ENCODE measurements at regions not wholly inside any gene's neighbourhood (a gene's known extent, or its start where the extent isn't known, plus 50 kb on each side); places are given as distances from the start of the nearest gene placed in this dataset.

DNA sequence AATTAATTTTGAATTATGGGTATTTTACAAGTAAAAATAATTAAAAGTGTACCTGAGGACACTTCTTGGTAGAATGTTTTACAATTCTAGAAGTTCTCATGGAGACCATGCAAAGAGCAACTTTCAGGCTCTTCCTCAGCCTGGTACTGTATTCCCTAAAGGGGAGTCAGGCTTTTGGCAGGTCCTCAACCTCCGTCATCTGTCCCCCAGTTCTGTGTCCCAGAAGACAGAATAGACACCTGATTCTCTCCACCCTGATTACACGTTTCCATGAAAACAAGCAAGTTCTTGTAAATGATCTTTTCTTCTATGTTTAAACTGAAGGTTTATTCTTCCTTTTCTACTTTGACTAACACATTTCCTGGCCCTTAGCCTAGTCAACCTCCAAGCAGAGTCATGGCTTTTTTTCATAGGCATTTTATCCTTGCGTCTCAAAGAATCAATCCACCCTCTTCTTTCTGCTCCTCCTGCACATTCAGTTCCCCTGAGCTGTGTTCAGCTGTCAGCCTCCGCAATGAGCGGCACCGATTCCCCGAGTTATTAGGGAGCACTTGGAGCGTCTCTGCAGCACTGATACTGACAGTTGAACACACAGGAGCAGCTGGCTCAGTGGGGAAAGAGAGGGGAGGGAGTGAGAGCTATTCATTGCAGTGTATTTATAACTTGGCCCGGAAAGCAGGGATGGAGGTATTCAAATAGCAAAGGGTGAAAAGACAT, 1082.4 kb upstream of the MAP3K7 start:
- Mint-ChIP-seq H3K4me1 (no peaks in the 10 kb centered on the region), H3K27ac (no peak overlapping the region), H3K27me3 (no peaks in the 10 kb centered on the region), H3K36me3 (no peaks in the 10 kb centered on the region), H3K4me3 (no peak overlapping the region), H3K9me3 (peaks cover 0 to 9% (median 0%) of the 10 kb centered on the region in 9 donors)
- POLR2A ChIA-PET: no interaction called here
- ATAC-seq (no peak), DNase-seq (no peak)

DNA sequence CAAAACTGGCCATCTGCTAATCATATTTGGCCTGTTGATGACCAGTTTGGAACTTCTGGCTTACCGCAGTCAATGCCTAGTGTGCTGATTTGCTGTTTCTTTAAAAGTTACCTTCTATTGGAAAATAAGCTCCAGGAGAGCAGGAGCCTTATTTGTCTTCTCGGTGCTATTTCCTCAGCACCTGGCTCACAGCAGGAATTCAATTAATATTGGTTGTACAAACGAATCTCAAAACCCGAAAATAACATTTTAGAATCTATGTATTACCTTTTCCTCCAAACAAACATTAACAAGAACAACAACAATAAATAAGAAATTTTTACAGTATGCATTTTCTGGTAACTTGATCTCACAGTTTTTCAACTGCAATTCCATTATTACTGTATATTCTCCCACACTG, 1080.7 kb upstream of the MAP3K7 start:
- ATAC-seq (no peak), DNase-seq (no peak)
- Mint-ChIP-seq H3K27ac (no peak overlapping the region), H3K4me1 (no peaks in the 10 kb centered on the region), H3K36me3 (no peaks in the 10 kb centered on the region), H3K9me3 (peaks cover 0 to 14% (median 5%) of the 10 kb centered on the region in 9 donors), H3K4me3 (no peak overlapping the region), H3K27me3 (no peaks in the 10 kb centered on the region)
- POLR2A ChIA-PET: no interaction called here

DNA sequence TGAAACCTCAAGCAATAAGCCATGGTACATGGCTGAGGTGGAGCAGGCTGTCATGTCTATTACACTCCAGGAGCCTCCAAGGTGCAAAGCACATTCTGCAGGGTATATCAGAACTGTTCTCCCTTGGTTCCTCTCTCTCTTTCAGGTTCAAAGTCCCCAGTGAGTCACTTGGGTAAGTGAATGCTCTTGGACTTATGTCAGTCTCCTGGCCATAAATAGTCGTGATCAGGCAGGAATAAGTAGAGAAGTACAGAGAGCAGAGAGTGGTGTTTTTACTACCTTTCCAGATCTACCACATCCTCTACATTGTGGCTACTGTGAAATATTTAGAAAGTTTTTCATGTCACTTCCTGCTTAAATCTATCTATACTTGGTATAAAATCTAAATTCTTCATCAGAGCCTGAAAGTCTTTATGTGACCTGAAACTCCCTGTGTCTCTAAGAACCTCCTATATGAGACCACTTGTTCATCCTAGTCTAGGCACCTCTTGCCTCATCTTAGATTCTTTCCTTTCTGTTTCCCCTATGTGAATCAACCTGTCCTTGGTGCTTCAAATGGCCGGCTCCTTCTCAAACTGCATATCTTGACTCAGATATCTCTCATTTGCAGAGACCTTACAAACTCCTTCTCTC, 1077.6 kb upstream of the MAP3K7 start:
- Mint-ChIP-seq H3K4me3 (no peak overlapping the region), H3K9me3 (peaks cover 0 to 14% (median 5%) of the 10 kb centered on the region in 9 donors), H3K27ac (no peak overlapping the region), H3K27me3 (no peaks in the 10 kb centered on the region), H3K36me3 (no peaks in the 10 kb centered on the region), H3K4me1 (no peaks in the 10 kb centered on the region)
- DNase-seq: no peak
- POLR2A ChIA-PET: no interaction called here
- ATAC-seq: no peak

DNA sequence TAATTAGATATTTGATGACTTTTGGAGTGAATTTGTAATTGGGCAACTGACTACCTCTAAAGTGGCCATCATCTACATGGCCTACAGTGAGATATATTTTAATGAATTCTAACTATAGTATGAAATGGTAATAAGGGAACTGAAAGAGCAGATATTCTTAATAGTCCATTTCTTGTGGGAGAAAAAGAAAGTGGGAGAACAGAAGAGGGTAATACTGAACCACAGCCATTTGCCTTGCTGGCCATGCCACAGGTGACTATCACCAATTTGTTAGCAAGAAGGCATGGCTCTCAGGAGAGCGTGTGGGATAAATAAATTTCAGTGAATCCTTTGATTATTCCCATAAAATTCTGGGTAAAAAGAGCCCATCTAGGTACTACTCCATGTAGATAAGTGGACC, 1074.0 kb upstream of the MAP3K7 start:
- DNase-seq (no peak), ATAC-seq (no peak)
- no peak overlapping the region for H3K27ac Mint-ChIP-seq
- no peaks in the 10 kb centered on the region for H3K36me3 Mint-ChIP-seq
- POLR2A ChIA-PET: no interaction called here
- no peak overlapping the region for H3K4me3 Mint-ChIP-seq
- no peaks in the 10 kb centered on the region for H3K4me1 Mint-ChIP-seq
- H3K27me3 Mint-ChIP-seq: no peaks in the 10 kb centered on the region
- peaks cover 0 to 14% (median 6%) of the 10 kb centered on the region in 9 donors for H3K9me3 Mint-ChIP-seq

DNA sequence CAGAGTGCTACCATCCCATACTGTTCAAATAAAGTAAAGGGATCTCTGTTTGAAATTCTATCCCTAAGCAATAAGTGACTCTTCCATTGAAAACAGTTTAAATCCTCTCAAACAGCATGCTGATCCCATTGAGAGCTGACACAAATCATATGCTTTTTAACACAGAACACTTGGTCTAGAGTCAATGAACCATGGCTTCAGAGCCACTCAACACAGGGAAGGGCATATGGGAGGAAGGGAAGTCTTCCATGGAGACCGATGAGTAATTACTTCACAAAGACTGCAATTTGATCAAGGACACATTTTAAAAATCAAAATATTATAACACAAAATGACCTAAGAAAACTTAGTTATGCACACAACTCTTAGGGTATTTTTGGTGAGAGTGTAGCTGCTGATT, 1073.0 kb upstream of the MAP3K7 start:
- no peaks in the 10 kb centered on the region for H3K4me1 Mint-ChIP-seq
- H3K4me3 Mint-ChIP-seq: no peak overlapping the region
- no peak overlapping the region for H3K27ac Mint-ChIP-seq
- no peaks in the 10 kb centered on the region for H3K27me3 Mint-ChIP-seq
- DNase-seq: no peak
- POLR2A ChIA-PET: no interaction called here
- no peaks in the 10 kb centered on the region for H3K36me3 Mint-ChIP-seq
- no peak for ATAC-seq
- peaks cover 0 to 11% (median 6%) of the 10 kb centered on the region in 9 donors for H3K9me3 Mint-ChIP-seq

DNA sequence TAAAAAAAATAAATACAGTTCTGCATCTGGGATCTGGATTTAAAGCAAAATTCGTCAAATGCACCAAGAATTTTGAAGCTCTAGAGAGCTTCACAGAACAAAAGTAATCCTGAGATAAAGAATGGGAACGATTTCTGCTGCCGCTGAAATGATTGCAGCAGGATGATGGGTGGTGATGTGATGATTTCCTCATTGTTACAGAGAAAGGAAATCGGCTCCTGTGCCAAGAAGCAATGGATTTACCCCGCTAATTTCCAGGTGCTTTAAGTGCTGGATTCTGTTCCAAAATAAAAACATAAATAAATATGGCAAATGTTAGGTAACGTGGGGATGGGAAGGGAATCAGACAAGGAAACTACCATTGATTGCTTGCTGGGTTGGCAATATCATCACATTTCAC, 1067.9 kb upstream of the MAP3K7 start:
- ATAC-seq (no peak), DNase-seq (no peak)
- Mint-ChIP-seq H3K9me3 (peaks cover 0 to 12% (median 5%) of the 10 kb centered on the region in 9 donors), H3K36me3 (no peaks in the 10 kb centered on the region), H3K27ac (no peak overlapping the region), H3K4me3 (no peak overlapping the region), H3K27me3 (peaks cover 0 to 2% (median 0%) of the 10 kb centered on the region in 5 donors), H3K4me1 (no peaks in the 10 kb centered on the region)
- POLR2A ChIA-PET: no interaction called here

DNA sequence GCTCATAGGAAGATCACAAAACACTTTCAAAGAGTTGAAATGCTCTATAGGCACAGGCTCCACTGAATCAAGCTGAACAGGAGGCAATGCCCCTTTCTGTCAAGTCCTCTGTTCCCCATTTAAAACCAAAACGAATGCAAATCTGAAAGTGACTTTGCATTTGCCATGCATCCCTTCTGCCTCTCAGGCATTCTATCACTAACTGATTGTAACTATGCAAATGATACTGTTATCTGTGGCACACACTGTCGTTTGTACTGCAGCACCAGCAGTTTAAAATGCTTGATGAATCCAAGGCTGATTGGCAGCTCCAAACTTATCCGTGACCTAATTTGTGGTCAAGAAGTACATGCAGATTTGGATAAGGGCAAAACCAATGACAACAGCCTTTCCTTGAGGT, 1067.5 kb upstream of the MAP3K7 start:
- Mint-ChIP-seq H3K36me3 (no peaks in the 10 kb centered on the region), H3K27ac (no peak overlapping the region), H3K27me3 (peaks cover 0 to 2% (median 0%) of the 10 kb centered on the region in 5 donors), H3K9me3 (peaks cover 0 to 12% (median 5%) of the 10 kb centered on the region in 9 donors), H3K4me1 (no peaks in the 10 kb centered on the region), H3K4me3 (no peak overlapping the region)
- POLR2A ChIA-PET: no interaction called here
- ATAC-seq (no peak), DNase-seq (no peak)

DNA sequence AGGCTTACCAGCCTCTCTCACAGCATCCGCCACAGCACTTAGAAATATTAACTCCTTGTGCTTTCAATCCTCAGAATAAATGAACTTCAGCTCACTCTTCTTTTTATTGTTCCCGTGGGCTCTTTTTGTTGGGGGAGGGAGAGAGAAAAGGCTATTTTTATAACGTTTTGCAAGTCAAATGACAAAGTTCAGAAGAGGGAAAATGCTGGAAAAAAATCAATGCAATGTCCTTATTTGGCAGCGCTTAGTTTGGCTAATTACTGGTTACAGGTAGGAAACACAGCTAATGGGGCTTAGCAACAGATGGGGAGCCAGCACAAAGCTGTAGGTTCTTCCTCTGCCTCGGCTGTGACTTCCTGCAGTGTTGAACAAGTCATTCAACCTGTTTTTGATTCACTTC, 1067.0 kb upstream of the MAP3K7 start:
- Mint-ChIP-seq H3K36me3 (no peaks in the 10 kb centered on the region), H3K4me3 (no peak overlapping the region), H3K9me3 (peaks cover 0 to 12% (median 2%) of the 10 kb centered on the region in 9 donors), H3K27me3 (peaks cover 0 to 2% (median 0%) of the 10 kb centered on the region in 5 donors), H3K4me1 (no peaks in the 10 kb centered on the region), H3K27ac (no peak overlapping the region)
- DNase-seq (no peak), ATAC-seq (no peak)
- POLR2A ChIA-PET: no interaction called here

DNA sequence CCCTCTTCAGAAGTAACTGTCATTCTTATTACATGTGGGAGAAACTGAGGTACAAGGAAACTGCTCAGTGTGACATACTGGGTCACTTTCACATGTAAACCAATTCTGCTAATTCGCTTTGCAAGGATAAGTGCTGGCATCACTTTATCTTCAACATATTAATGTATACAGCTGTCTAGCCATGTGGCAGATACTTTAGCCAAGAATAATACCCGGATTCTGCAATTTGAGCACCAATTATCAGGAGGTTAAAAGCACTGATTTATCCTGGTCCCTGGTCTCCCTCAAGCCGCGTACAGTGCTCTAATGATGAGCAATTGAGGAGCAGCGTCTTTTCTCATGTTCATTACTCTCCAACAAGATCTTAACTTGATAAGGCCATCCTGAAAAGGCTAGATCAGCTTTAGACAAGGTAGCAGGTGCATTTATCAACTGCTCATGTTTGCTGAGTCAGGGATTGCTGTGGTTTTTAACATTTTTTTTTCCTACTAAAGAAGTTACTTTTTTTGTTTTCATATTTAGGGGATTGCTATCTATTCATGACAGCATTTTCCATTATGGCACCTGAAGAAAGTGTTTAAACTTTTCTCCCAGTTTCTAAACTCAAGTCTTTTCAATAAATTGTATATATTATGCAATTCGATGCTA, 1066.3 kb upstream of the MAP3K7 start:
- Mint-ChIP-seq H3K36me3 (no peaks in the 10 kb centered on the region), H3K27me3 (peaks cover 0 to 2% (median 0%) of the 10 kb centered on the region in 5 donors), H3K4me1 (no peaks in the 10 kb centered on the region), H3K9me3 (peaks cover 0 to 12% (median 2%) of the 10 kb centered on the region in 9 donors), H3K4me3 (no peak overlapping the region), H3K27ac (no peak overlapping the region)
- no peak for ATAC-seq
- DNase-seq: no peak
- POLR2A ChIA-PET: no interaction called here

DNA sequence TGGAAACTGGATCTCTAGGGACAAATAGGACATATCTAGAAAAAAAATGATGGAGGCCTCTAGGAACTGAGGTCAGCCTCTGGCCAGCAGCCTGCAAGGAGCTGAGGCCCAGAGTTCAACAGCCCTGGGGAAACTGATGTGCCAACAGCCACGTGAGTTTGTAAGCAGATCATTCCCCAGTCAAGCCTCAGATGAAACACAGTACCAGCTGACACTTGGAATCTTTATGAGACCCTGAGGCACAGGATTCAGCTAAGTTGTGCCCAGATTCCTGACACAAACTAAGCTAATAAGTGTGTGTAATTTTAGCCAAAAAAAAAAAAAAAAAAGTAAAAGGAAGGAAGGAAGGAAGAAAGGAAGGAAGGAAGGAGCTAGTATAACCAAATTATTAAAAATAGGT, 1059.8 kb upstream of the MAP3K7 start:
- H3K4me3 Mint-ChIP-seq: no peak overlapping the region
- POLR2A ChIA-PET: no interaction called here
- ATAC-seq: no peak
- no peaks in the 10 kb centered on the region for H3K27me3 Mint-ChIP-seq
- H3K4me1 Mint-ChIP-seq: no peaks in the 10 kb centered on the region
- no peak overlapping the region for H3K27ac Mint-ChIP-seq
- DNase-seq: no peak
- peaks cover 0 to 11% (median 0%) of the 10 kb centered on the region in 9 donors for H3K9me3 Mint-ChIP-seq
- no peaks in the 10 kb centered on the region for H3K36me3 Mint-ChIP-seq

DNA sequence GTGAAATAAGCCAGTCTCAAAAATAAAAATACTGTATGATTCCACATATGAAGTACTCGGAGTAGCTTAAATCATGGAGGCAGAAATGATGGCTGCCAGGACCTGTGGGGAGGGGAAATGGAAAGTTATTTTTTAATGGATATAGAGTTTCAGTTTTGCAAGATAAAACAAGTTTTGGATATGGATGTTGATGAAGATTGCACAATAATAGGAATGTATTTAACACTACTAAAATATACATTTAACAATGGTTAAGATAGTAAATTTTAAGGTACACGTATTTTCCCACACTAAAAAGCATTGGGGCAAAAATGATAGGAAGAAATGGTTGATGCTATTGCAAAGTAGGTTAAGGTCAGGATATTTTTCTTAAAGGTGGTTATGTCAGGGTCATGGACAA, 1058.9 kb upstream of the MAP3K7 start:
- ATAC-seq: no peak
- Mint-ChIP-seq H3K9me3 (peaks cover 0 to 19% (median 1%) of the 10 kb centered on the region in 9 donors), H3K36me3 (no peaks in the 10 kb centered on the region), H3K4me3 (no peak overlapping the region), H3K27me3 (no peaks in the 10 kb centered on the region), H3K27ac (no peak overlapping the region), H3K4me1 (no peaks in the 10 kb centered on the region)
- DNase-seq: no peak
- POLR2A ChIA-PET: interaction anchor here (0.6 kb wide), 1 partner anchor 59 kb away, joined by 4 read pairs; no protein-coding TSS in a partner anchor

DNA sequence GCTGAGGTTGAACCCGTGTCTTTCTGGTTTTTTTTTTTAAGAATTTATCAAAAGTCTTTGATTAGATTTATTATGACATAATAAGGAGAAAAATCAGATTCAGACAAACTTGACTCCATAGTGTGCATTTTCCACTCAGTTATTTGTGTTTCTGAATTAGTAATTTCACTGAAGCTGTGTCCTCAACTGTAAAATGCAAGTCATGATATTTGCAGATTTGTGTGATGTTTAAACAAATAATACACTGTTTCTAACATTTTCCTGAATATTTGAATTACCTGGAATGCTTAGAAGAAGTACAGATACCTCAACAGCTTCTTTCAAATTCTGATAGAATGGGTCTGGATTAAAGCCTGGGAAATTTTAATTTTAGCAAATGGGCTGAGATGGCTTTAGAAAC, 1050.3 kb upstream of the MAP3K7 start:
- POLR2A ChIA-PET: no interaction called here
- Mint-ChIP-seq H3K4me1 (no peaks in the 10 kb centered on the region), H3K9me3 (peaks cover 0 to 13% (median 3%) of the 10 kb centered on the region in 9 donors), H3K27ac (no peak overlapping the region), H3K4me3 (no peak overlapping the region), H3K36me3 (no peaks in the 10 kb centered on the region), H3K27me3 (peaks cover 0 to 5% (median 0%) of the 10 kb centered on the region in 5 donors)
- ATAC-seq (no peak), DNase-seq (no peak)

DNA sequence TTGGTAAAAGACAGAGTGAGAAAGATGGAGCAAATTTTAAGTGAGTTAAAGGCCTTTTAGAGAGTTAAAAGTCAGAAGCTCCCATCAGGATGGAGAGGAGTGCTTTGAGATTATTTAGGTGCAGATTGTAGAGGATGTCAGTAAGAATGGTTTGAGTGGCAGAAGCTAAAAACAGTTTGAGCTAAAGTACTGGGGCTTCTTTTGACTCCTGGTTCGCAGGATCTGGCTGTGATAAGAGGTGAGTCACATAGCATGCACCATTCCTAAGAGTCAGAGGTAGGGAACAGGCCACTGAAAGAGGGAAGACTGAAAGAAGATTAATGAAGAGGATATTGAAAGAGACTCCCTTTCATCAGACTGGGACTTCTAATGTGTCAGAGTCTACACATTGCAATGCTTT, 1047.9 kb upstream of the MAP3K7 start:
- Mint-ChIP-seq H3K27me3 (peaks cover 0 to 5% (median 0%) of the 10 kb centered on the region in 5 donors), H3K4me3 (no peak overlapping the region), H3K27ac (peak overlapping the region in 1 of 10 donors; percentile 85), H3K4me1 (no peaks in the 10 kb centered on the region), H3K9me3 (peaks cover 0 to 14% (median 4%) of the 10 kb centered on the region in 9 donors), H3K36me3 (no peaks in the 10 kb centered on the region)
- no peak for DNase-seq
- no peak for ATAC-seq
- POLR2A ChIA-PET: no interaction called here

Measured in naive thymus-derived CD8-positive, alpha-beta T cell (primary cell).